AG10803 (cell line): ENCODE measurements at regions not wholly inside any gene's neighbourhood (a gene's known extent, or its start where the extent isn't known, plus 50 kb on each side); places are given as distances from the start of the nearest gene placed in this dataset.
"Not testable (repeated sequence)": the region's sequence is repeated elsewhere in the genome, so short reads cannot be mapped to it uniquely, and the experiment has no call there.

Source experiments
- DNase-seq: peaks from one replicate; pipeline ENCODE4 v3.0.0; 2010; ENCODE audit warnings: low read depth
- H3K4me3 ChIP-seq: 2 replicates; pipeline ENCODE4 v1.5.1; 2011; ENCODE audit warnings: mild to moderate bottlenecking, low read length, control low read depth
- TF ChIP-seq, protein P1 (sequence below): conservative IDR thresholded peaks from 2 replicates; pipeline ENCODE4 v1.5.1; 2011; ENCODE audit warnings: mild to moderate bottlenecking, low read length, control low read depth, inconsistent platforms

GRCh38 chr5:157983906-157984551, 125.1 kb upstream of the CLINT1 start:
- no peak for DNase-seq
- TF ChIP-seq, protein P1, sequence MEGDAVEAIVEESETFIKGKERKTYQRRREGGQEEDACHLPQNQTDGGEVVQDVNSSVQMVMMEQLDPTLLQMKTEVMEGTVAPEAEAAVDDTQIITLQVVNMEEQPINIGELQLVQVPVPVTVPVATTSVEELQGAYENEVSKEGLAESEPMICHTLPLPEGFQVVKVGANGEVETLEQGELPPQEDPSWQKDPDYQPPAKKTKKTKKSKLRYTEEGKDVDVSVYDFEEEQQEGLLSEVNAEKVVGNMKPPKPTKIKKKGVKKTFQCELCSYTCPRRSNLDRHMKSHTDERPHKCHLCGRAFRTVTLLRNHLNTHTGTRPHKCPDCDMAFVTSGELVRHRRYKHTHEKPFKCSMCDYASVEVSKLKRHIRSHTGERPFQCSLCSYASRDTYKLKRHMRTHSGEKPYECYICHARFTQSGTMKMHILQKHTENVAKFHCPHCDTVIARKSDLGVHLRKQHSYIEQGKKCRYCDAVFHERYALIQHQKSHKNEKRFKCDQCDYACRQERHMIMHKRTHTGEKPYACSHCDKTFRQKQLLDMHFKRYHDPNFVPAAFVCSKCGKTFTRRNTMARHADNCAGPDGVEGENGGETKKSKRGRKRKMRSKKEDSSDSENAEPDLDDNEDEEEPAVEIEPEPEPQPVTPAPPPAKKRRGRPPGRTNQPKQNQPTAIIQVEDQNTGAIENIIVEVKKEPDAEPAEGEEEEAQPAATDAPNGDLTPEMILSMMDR = no peak

DNA sequence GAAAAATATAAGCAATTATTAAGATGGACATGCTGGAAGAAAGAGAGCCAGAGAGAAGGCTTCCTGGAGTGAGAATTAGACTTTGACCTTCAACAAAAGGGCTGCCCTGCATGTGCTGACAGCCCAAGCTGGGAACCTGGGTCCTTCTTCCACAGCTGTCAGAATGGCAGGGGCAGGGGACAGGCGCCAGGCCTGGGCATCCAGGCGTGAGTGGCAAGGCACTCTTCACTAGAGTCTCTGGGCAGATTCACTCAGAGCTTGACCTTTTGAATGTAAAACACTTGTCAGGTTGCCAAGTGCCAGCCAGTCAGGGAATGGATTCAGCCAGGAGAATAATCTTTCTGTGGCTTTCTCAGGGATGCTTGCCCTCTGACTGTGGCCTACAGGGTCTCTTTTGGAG, 119.1 kb upstream of the CLINT1 start:
- TF ChIP-seq, protein P1 = no peak
- H3K4me3 ChIP-seq = no peak overlapping the region
- DNase-seq = no peak

More at GRCh38 chr5:157983906-157984551, 125.1 kb upstream of the CLINT1 start:
- no peak overlapping the region for H3K4me3 ChIP-seq

DNA sequence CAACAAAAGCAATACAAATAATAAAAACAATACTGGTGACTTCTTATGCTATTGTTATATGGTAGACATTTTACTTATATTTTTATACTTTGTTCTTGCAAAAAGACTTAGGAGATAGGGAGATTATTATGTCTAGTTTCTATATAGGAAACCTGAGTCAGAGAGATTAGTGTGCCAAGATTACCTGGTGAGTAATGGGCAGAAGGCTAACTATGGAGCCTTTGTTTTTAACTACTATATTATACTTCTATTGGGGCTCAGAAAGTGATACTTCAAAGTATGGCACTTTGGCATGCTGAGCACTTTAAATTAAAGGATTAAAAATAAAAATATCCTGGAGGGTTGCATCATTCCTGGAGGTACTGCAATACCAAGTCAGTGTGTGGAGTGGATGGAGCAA, 117.5 kb upstream of the CLINT1 start:
- H3K4me3 ChIP-seq = no peak overlapping the region
- no peak for DNase-seq
- TF ChIP-seq, protein P1 = no peak

- TF ChIP-seq, protein P1 = no peak
- no peak for DNase-seq
- H3K4me3 ChIP-seq = no peak overlapping the region
These were observed 113.6 kb upstream of the CLINT1 start for GRCh38 chr5:157972579-157972978.

GRCh38 chr5:157971571-157972216, 112.7 kb upstream of the CLINT1 start:
- H3K4me3 ChIP-seq = no peak overlapping the region
- TF ChIP-seq, protein P1 = no peak
- peak; percentile 38 for DNase-seq

- H3K4me3 ChIP-seq, DNase-seq: not testable (repeated sequence)
These were observed 109.6 kb upstream of the CLINT1 start for GRCh38 chr5:157968570-157968969.

DNA sequence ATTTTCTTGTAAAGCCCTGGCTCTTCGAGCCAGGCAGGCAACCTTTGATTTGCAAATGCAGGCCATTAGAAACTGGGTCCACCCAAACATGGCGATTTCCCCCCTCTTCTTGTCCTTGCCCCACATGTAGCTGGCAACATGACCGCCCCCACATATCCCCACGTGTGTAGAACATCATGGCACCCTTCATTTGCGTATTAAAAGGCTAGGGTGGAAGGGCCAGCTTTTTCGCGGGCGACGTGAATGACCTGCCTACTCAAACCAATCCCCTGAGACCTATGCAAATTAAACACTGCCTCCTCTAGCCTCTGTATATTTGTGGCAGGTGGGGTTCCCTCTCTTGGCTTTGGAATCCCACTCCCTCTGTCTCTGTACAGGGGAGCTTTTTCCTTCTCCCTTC, 107.0 kb upstream of the CLINT1 start:
- TF ChIP-seq, protein P1 = no peak
- DNase-seq = no peak
- H3K4me3 ChIP-seq = no peak overlapping the region
